ENCODE measurements at regions not wholly inside any gene's neighbourhood (a gene's known extent, or its start where the extent isn't known, plus 50 kb on each side); places are given as distances from the start of the nearest gene placed in this dataset.

- no peak overlapping the region for H3K4me2 ChIP-seq (ENCODE audit: insufficient read depth, insufficient read length, low read length)
- no peak overlapping the region for H2BK120ac ChIP-seq (ENCODE audit: low read depth, low read length, poor library complexity, severe bottlenecking)
- no peak overlapping the region for H4K8ac ChIP-seq (replicated peaks; ENCODE audit: insufficient read length, low read depth, low read length)
- H2BK5ac ChIP-seq (ENCODE audit: insufficient read length, low read length), result no peak overlapping the region
- H2BK20ac ChIP-seq (ENCODE audit: low read depth, low read length, poor library complexity, severe bottlenecking), result no peak overlapping the region
- no peak overlapping the region for H4K5ac ChIP-seq (ENCODE audit: insufficient read length, low read depth, low read length)
- H3K9me3 ChIP-seq (ENCODE audit: control insufficient read depth, low read depth, low read length), result no peaks in the 10 kb centered on the region
- Mint-ChIP-seq H3K27ac (no peak overlapping the region), H3K27me3 (ENCODE audit: low read depth) (no peaks in the 10 kb centered on the region), H3K4me1 (peaks cover 3 to 14% of the 10 kb centered on the region in 2 experiments; a peak in 3 of 4 replicates), H3K4me3 (no peak overlapping the region), H3K36me3 (ENCODE audit: insufficient read depth in 1 of 3, low read depth in 3 of 3) (no peaks in the 10 kb centered on the region), H3K9me3 (no peaks in the 10 kb centered on the region)
- no peaks in the 10 kb centered on the region for H3K4me1 ChIP-seq (ENCODE audit: insufficient read depth, low read length)
- H3T11ph ChIP-seq (ENCODE audit: low read length), result no peak overlapping the region
- no peak overlapping the region for H2BK12ac ChIP-seq (ENCODE audit: insufficient read length, low read depth, low read length)
- no peaks in the 10 kb centered on the region for H3K79me1 ChIP-seq (ENCODE audit: insufficient read depth, low read depth, low read length, poor library complexity, severe bottlenecking)
- no peaks in the 10 kb centered on the region for H4K20me1 ChIP-seq (ENCODE audit: control insufficient read depth, insufficient read depth, insufficient read length)
- no peak overlapping the region for H3K14ac ChIP-seq (ENCODE audit: insufficient read depth, low read length)
- H3K18ac ChIP-seq (ENCODE audit: insufficient read length, low read depth, low read length), result no peak overlapping the region
- no peak overlapping the region for H2AK5ac ChIP-seq (ENCODE audit: insufficient read length, low read length)
- no peaks in the 10 kb centered on the region for H3K27me3 ChIP-seq (ENCODE audit: insufficient read depth, low read length)
- H3K56ac ChIP-seq (ENCODE audit: insufficient read length, low read depth, low read length), result no peak overlapping the region
- H3K79me2 ChIP-seq (ENCODE audit: insufficient read depth, low read length), result no peaks in the 10 kb centered on the region
- H4K91ac ChIP-seq (ENCODE audit: insufficient read length, low read depth, low read length), result no peak overlapping the region
- H3K23me2 ChIP-seq (ENCODE audit: insufficient read length, low read depth, low read length, poor library complexity, severe bottlenecking), result no peaks in the 10 kb centered on the region
- no peak overlapping the region for H2BK15ac ChIP-seq (ENCODE audit: low read depth, low read length)
- no peak for TF ChIP-seq CTCF (conservative IDR thresholded peaks at IDR 0.05)
- no peak for DNase-seq
- H3K9ac ChIP-seq (ENCODE audit: extremely low read depth, insufficient read length, low read length), result no peak overlapping the region
- no peak overlapping the region for H3K4ac ChIP-seq (ENCODE audit: low read depth, low read length)
- no peak overlapping the region for H3K23ac ChIP-seq (ENCODE audit: insufficient read length, low read depth, low read length)
- no peak overlapping the region for H3K27ac ChIP-seq (ENCODE audit: insufficient read length, low read depth, low read length)
- H2AFZ ChIP-seq (ENCODE audit: low read length), result no peak overlapping the region
These were observed 289.0 kb upstream of the PAPPA start for GRCh38 chr9:115864581-115864980.
